ENCODE measurements at regions not wholly inside any gene's neighbourhood (a gene's known extent, or its start where the extent isn't known, plus 50 kb on each side); places are given as distances from the start of the nearest gene placed in this dataset.

DNA sequence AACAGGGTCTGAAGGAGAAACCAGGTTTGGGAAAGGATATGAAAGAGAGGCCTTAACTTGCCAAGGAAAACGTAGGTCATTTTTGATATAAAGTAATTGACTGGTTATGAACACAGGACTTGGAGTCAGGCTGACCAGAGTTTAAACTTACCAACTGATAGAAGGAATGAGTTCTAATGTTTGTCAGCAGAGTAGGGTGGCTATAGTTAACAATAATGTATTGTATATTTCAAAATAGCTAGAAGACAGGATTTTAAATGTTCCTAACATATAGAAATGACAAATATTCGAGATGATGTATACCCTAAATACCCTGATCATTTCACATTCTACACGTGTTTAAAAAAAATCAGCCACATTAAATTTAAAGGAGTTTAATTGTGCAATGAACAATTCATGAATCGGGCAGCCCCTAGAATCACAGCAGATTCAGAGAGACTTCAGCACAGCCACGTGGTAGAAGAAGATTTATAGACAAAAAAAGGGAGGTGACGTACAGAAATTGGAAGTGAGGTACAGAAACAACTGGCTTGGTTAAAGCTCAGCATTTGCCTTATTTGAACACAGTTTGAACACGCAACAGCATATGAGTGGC is 52.5 kb upstream of the PLEKHG7 start:
- Histone ChIP-seq H3K27ac (ENCODE audit: low read depth, low read length) (no peak overlapping the region), H3K27me3 (ENCODE audit: control insufficient read depth in 1 of 2, insufficient read depth in 2 of 2, low read length in 2 of 2) (no peaks in the 10 kb centered on the region), H3K4me3 (ENCODE audit: low read depth in 1 of 2, low read length in 2 of 2) (no peak overlapping the region), H3K9ac (ENCODE audit: low read length) (no peak overlapping the region), H3K9me3 (ENCODE audit: low read length) (no peaks in the 10 kb centered on the region), H3K36me3 (ENCODE audit: insufficient read depth, low read length) (no peaks in the 10 kb centered on the region), H3K4me1 (ENCODE audit: insufficient read depth, low read length) (no peaks in the 10 kb centered on the region)

DNA sequence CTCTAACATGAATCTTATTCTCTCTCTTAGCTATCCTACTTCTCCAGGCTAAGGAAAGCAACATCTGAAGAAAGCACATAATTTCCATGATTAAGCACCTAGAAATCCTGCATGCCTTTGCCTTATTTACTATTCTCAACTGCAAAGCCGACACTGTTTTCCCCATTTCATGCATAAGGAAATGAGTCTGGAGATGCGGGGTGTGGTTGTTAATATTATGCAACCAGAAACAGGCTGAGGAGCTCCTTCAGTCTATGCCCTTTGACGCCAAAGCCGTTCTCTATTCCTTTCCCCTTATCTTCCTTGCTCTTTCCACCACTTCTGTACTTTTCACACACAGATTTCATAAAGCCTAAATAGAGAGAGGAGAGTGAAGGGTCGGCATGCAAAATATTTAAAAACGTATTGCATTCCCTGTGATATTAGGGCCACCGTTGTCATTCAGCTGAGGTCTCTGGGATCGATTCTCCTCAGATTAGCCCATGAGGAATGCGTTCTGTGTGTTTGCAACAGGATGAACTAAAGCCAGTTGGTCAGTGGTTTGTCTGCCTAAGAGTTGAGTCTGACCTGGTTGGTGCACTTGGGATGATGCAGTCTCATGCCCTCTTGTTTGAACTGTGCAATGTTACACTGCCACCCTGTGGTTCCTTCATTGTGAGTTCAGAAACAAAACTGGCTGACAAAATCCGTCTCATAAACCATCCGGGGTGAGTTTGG is 53.1 kb upstream of the PLEKHG7 start:
- Histone ChIP-seq H3K36me3 (ENCODE audit: insufficient read depth, low read length) (no peaks in the 10 kb centered on the region), H3K27me3 (ENCODE audit: control insufficient read depth in 1 of 2, insufficient read depth in 2 of 2, low read length in 2 of 2) (no peaks in the 10 kb centered on the region), H3K9me3 (ENCODE audit: low read length) (no peaks in the 10 kb centered on the region), H3K4me3 (ENCODE audit: low read depth in 1 of 2, low read length in 2 of 2) (no peak overlapping the region), H3K9ac (ENCODE audit: low read length) (no peak overlapping the region), H3K27ac (ENCODE audit: low read depth, low read length) (no peak overlapping the region), H3K4me1 (ENCODE audit: insufficient read depth, low read length) (no peaks in the 10 kb centered on the region)

- no peaks in the 10 kb centered on the region for H3K4me1 ChIP-seq (ENCODE audit: insufficient read depth, low read length)
- H3K4me3 ChIP-seq (ENCODE audit: low read depth in 1 of 2, low read length in 2 of 2), result no peak overlapping the region
- no peaks in the 10 kb centered on the region for H3K9me3 ChIP-seq (ENCODE audit: low read length)
- H3K27me3 ChIP-seq (ENCODE audit: control insufficient read depth in 1 of 2, insufficient read depth in 2 of 2, low read length in 2 of 2), result no peaks in the 10 kb centered on the region
- no peak overlapping the region for H3K27ac ChIP-seq (ENCODE audit: low read depth, low read length)
- H3K9ac ChIP-seq (ENCODE audit: low read length), result no peak overlapping the region
- no peaks in the 10 kb centered on the region for H3K36me3 ChIP-seq (ENCODE audit: insufficient read depth, low read length)
Observed at GRCh38 chr12:92648242-92649031, 54.4 kb upstream of the PLEKHG7 start.

DNA sequence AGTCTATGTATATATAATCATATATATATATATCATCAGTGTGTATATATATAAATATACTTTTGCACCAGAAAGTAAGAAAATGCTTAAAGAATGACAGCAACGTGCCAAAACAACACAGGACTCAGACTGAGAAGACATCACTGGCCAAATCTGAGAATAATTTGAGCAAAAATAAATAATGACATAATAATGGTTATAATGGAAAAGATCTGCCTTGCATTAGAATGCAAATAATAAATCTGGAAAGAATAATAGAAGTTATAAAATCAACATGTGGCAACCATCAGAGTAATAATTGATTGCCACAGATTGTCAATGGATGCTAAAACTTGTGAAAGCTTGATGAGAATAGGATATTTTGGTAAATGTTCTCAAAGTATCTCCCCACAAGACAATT is 61.5 kb upstream of the PLEKHG7 start:
- H3K9me3 ChIP-seq (ENCODE audit: low read length), result no peaks in the 10 kb centered on the region
- H3K9ac ChIP-seq (ENCODE audit: low read length), result no peak overlapping the region
- no peaks in the 10 kb centered on the region for H3K27me3 ChIP-seq (ENCODE audit: control insufficient read depth in 1 of 2, insufficient read depth in 2 of 2, low read length in 2 of 2)
- H3K4me1 ChIP-seq (ENCODE audit: insufficient read depth, low read length), result no peaks in the 10 kb centered on the region
- no peak overlapping the region for H3K27ac ChIP-seq (ENCODE audit: low read depth, low read length)
- H3K36me3 ChIP-seq (ENCODE audit: insufficient read depth, low read length), result no peaks in the 10 kb centered on the region
- H3K4me3 ChIP-seq (ENCODE audit: low read depth in 1 of 2, low read length in 2 of 2), result no peak overlapping the region

- H3K27ac ChIP-seq (ENCODE audit: low read depth, low read length), result no peak overlapping the region
- no peak overlapping the region for H3K4me3 ChIP-seq (ENCODE audit: low read depth in 1 of 2, low read length in 2 of 2)
- H3K36me3 ChIP-seq (ENCODE audit: insufficient read depth, low read length), result no peaks in the 10 kb centered on the region
- H3K9me3 ChIP-seq (ENCODE audit: low read length), result no peaks in the 10 kb centered on the region
- no peak overlapping the region for H3K9ac ChIP-seq (ENCODE audit: low read length)
- no peaks in the 10 kb centered on the region for H3K4me1 ChIP-seq (ENCODE audit: insufficient read depth, low read length)
- H3K27me3 ChIP-seq (ENCODE audit: control insufficient read depth in 1 of 2, insufficient read depth in 2 of 2, low read length in 2 of 2), result no peaks in the 10 kb centered on the region
Observed at GRCh38 chr12:92640691-92641090, 62.1 kb upstream of the PLEKHG7 start.

- H3K27me3 ChIP-seq (ENCODE audit: control insufficient read depth in 1 of 2, insufficient read depth in 2 of 2, low read length in 2 of 2), result no peaks in the 10 kb centered on the region
- H3K9me3 ChIP-seq (ENCODE audit: low read length), result no peaks in the 10 kb centered on the region
- no peak overlapping the region for H3K27ac ChIP-seq (ENCODE audit: low read depth, low read length)
- H3K9ac ChIP-seq (ENCODE audit: low read length), result no peak overlapping the region
- H3K4me1 ChIP-seq (ENCODE audit: insufficient read depth, low read length), result no peaks in the 10 kb centered on the region
- no peak overlapping the region for H3K4me3 ChIP-seq (ENCODE audit: low read depth in 1 of 2, low read length in 2 of 2)
- H3K36me3 ChIP-seq (ENCODE audit: insufficient read depth, low read length), result no peaks in the 10 kb centered on the region
Observed at GRCh38 chr12:92639017-92639416, 63.8 kb upstream of the PLEKHG7 start.

DNA sequence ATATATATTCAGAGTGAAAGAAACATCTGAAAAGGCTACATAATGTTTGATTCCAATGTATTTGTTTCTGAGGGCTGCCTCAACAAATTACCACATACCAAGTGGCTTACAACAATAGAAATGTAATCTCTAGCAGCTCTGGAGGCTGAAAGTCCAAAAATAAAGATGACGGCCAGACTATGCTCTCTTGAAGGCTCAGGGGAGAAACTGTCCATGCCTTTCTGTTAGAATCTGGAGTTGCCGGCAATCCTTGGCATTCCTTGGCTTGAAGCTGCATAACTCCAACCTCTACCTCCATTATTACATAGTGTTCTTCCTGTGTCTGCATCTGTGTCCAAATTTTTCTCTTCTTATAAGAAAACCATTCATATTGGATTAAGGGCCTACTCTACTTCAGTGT is 68.1 kb upstream of the PLEKHG7 start:
- H3K4me1 ChIP-seq (ENCODE audit: insufficient read depth, low read length), result no peaks in the 10 kb centered on the region
- H3K36me3 ChIP-seq (ENCODE audit: insufficient read depth, low read length), result no peaks in the 10 kb centered on the region
- H3K4me3 ChIP-seq (ENCODE audit: low read depth in 1 of 2, low read length in 2 of 2), result no peak overlapping the region
- H3K9ac ChIP-seq (ENCODE audit: low read length), result no peak overlapping the region
- H3K27me3 ChIP-seq (ENCODE audit: control insufficient read depth in 1 of 2, insufficient read depth in 2 of 2, low read length in 2 of 2), result no peaks in the 10 kb centered on the region
- H3K9me3 ChIP-seq (ENCODE audit: low read length), result no peaks in the 10 kb centered on the region
- no peak overlapping the region for H3K27ac ChIP-seq (ENCODE audit: low read depth, low read length)

- no peaks in the 10 kb centered on the region for H3K9me3 ChIP-seq (ENCODE audit: low read length)
- H3K27me3 ChIP-seq (ENCODE audit: control insufficient read depth in 1 of 2, insufficient read depth in 2 of 2, low read length in 2 of 2), result no peaks in the 10 kb centered on the region
- H3K4me1 ChIP-seq (ENCODE audit: insufficient read depth, low read length), result no peaks in the 10 kb centered on the region
- H3K27ac ChIP-seq (ENCODE audit: low read depth, low read length), result no peak overlapping the region
- H3K9ac ChIP-seq (ENCODE audit: low read length), result no peak overlapping the region
- H3K4me3 ChIP-seq (ENCODE audit: low read depth in 1 of 2, low read length in 2 of 2), result no peak overlapping the region
- no peaks in the 10 kb centered on the region for H3K36me3 ChIP-seq (ENCODE audit: insufficient read depth, low read length)
Observed at GRCh38 chr12:92634202-92634601, 68.6 kb upstream of the PLEKHG7 start.

- Histone ChIP-seq H3K4me3 (ENCODE audit: low read depth in 1 of 2, low read length in 2 of 2) (no peak overlapping the region), H3K27me3 (ENCODE audit: control insufficient read depth in 1 of 2, insufficient read depth in 2 of 2, low read length in 2 of 2) (no peaks in the 10 kb centered on the region), H3K4me1 (ENCODE audit: insufficient read depth, low read length) (no peaks in the 10 kb centered on the region), H3K9me3 (ENCODE audit: low read length) (no peaks in the 10 kb centered on the region), H3K9ac (ENCODE audit: low read length) (no peak overlapping the region), H3K27ac (ENCODE audit: low read depth, low read length) (no peak overlapping the region), H3K36me3 (ENCODE audit: insufficient read depth, low read length) (no peaks in the 10 kb centered on the region)
Observed at GRCh38 chr12:92630968-92631367, 71.8 kb upstream of the PLEKHG7 start.

DNA sequence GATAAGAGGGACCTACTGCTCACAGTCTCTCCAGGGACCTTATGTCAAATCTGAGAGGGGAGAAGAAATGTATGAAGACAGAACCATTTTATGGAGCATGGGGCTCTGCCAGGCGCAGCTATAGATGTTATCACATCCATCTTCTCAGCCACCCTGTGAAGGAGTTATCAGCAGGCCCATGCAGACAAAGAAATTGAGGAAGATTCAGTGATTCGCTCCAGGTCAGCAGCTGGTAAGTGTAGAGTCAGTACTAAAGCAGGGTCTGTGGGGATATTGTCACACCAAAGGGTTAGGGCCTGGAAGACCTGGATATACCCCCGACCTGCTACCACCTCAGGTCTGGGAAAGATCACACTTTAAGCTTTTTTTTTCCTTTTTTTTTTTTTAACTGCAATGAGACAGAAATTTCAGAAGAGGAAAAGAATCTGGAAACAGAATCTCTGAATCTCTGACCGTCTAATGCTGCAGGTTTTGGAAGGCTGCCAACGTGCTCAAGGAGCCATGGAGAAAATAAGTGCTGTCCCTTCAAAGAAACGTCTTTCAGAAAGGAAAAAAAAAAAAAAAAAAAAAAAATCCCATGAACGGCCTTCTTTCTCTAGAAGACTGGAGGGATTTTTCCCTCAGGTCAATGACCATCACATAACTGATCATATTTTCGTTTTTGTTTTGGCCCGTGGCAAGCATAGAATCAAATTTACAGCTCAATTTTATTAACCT is 73.3 kb upstream of the PLEKHG7 start:
- no peaks in the 10 kb centered on the region for H3K27me3 ChIP-seq (ENCODE audit: control insufficient read depth in 1 of 2, insufficient read depth in 2 of 2, low read length in 2 of 2)
- no peak overlapping the region for H3K27ac ChIP-seq (ENCODE audit: low read depth, low read length)
- H3K4me1 ChIP-seq (ENCODE audit: insufficient read depth, low read length), result no peaks in the 10 kb centered on the region
- H3K36me3 ChIP-seq (ENCODE audit: insufficient read depth, low read length), result no peaks in the 10 kb centered on the region
- no peak overlapping the region for H3K4me3 ChIP-seq (ENCODE audit: low read depth in 1 of 2, low read length in 2 of 2)
- no peak overlapping the region for H3K9ac ChIP-seq (ENCODE audit: low read length)
- no peaks in the 10 kb centered on the region for H3K9me3 ChIP-seq (ENCODE audit: low read length)

- Histone ChIP-seq H3K36me3 (ENCODE audit: insufficient read depth, low read length) (no peaks in the 10 kb centered on the region), H3K9ac (ENCODE audit: low read length) (no peak overlapping the region), H3K27ac (ENCODE audit: low read depth, low read length) (no peak overlapping the region), H3K27me3 (ENCODE audit: control insufficient read depth in 1 of 2, insufficient read depth in 2 of 2, low read length in 2 of 2) (no peaks in the 10 kb centered on the region), H3K4me3 (ENCODE audit: low read depth in 1 of 2, low read length in 2 of 2) (no peak overlapping the region), H3K4me1 (ENCODE audit: insufficient read depth, low read length) (no peaks in the 10 kb centered on the region), H3K9me3 (ENCODE audit: low read length) (no peaks in the 10 kb centered on the region)
Observed at GRCh38 chr12:92628476-92628875, 74.3 kb upstream of the PLEKHG7 start.

All from muscle layer of colon (tissue), 2 donors.